Neuronal stem cell (in vitro differentiated cells): ENCODE measurements at regions not wholly inside any gene's neighbourhood (a gene's known extent, or its start where the extent isn't known, plus 50 kb on each side); places are given as distances from the start of the nearest gene placed in this dataset.
A peak's percentile ranks its signal among the peaks of the same experiment; 100 is the strongest.

Source experiments
- DNase-seq: peaks from one replicate; pipeline ENCODE4 v3.0.0-alpha.2; 2013; ENCODE audit warnings: low spot score
- H2AFZ ChIP-seq: one replicate; pipeline ENCODE4 v1.6.1; 2013; ENCODE audit warnings: mild to moderate bottlenecking, low read length, inconsistent platforms
- H2AK5ac ChIP-seq: 2 replicates; pipeline ENCODE4 v1.6.1; 2013; ENCODE audit warnings: low read depth, mild to moderate bottlenecking, inconsistent platforms, low read length, moderate library complexity, mixed read lengths
- H2BK120ac ChIP-seq: 2 replicates; pipeline ENCODE4 v1.6.1; 2013; ENCODE audit warnings: low read depth, mild to moderate bottlenecking, inconsistent platforms, low read length, moderate library complexity, mixed read lengths
- H2BK12ac ChIP-seq: one replicate; pipeline ENCODE4 v1.6.1; 2013; ENCODE audit warnings: low read length, inconsistent platforms
- H2BK15ac ChIP-seq: 2 replicates; pipeline ENCODE4 v1.6.1; 2013; ENCODE audit warnings: mild to moderate bottlenecking, low read length, inconsistent platforms, mixed read lengths
- H2BK5ac ChIP-seq: one replicate; pipeline ENCODE4 v1.6.1; 2013; ENCODE audit warnings: inconsistent platforms, mild to moderate bottlenecking, low read length, moderate library complexity
- H3K14ac ChIP-seq: one replicate; pipeline ENCODE4 v1.6.1; 2013; ENCODE audit warnings: low read length, inconsistent platforms
- H3K18ac ChIP-seq: 2 replicates; pipeline ENCODE4 v1.6.1; 2013; ENCODE audit warnings: low read length, inconsistent platforms
- H3K23ac ChIP-seq: 2 replicates; pipeline ENCODE4 v1.6.1; 2013; ENCODE audit warnings: low read depth, mild to moderate bottlenecking, mixed read lengths, low read length, inconsistent platforms; ENCODE audit not compliant: poor library complexity
- H3K27ac ChIP-seq: replicated peaks from 3 replicates; pipeline ENCODE4 v1.5.1; 2013; ENCODE audit warnings: low read length, inconsistent platforms
- H3K27me3 ChIP-seq, 3 experiments: 2 replicates each; pipeline ENCODE4 v1.6.1; 2013; ENCODE audit warnings: low read length in 3 of 3, mild to moderate bottlenecking in 2 of 3, inconsistent platforms in 1 of 3, low read depth in 1 of 3, mixed read lengths in 1 of 3, moderate library complexity in 1 of 3; ENCODE audit not compliant: control insufficient read depth in 3 of 3, insufficient read depth in 3 of 3
- H3K36me3 ChIP-seq, 2 donors: replicated peaks in 1 of 2; 2 replicates each; pipeline ENCODE4 v1.6.1; 2013; ENCODE audit warnings: low read length in 2 of 2; ENCODE audit not compliant: control insufficient read depth in 2 of 2, insufficient read depth in 2 of 2
- H3K4ac ChIP-seq: 2 replicates; pipeline ENCODE4 v1.6.1; 2013; ENCODE audit warnings: inconsistent platforms, mild to moderate bottlenecking, low read length, moderate library complexity
- H3K4me1 ChIP-seq, 2 donors: 1 replicate in 1 of 2; 2 replicates in 1 of 2; pipeline ENCODE4 v1.6.1; 2013; ENCODE audit warnings: low read length in 2 of 2, low read depth in 1 of 2; ENCODE audit not compliant: control insufficient read depth in 2 of 2, insufficient read depth in 1 of 2
- H3K4me2 ChIP-seq: one replicate; pipeline ENCODE4 v1.6.1; 2013; ENCODE audit warnings: mild to moderate bottlenecking, low read length, inconsistent platforms; ENCODE audit not compliant: insufficient read depth, poor library complexity, severe bottlenecking
- H3K4me3 ChIP-seq, 2 donors: 2 replicates each; pipeline ENCODE4 v1.5.1; 2013; ENCODE audit warnings: low read length in 2 of 2, mild to moderate bottlenecking in 2 of 2, inconsistent platforms in 1 of 2, moderate library complexity in 1 of 2
- H3K79me1 ChIP-seq: one replicate; pipeline ENCODE4 v1.6.1; 2013; ENCODE audit warnings: low read depth, mild to moderate bottlenecking, inconsistent platforms, low read length, moderate library complexity
- H3K9ac ChIP-seq: one replicate; pipeline ENCODE4 v1.6.1; 2013; ENCODE audit warnings: mild to moderate bottlenecking, low read depth, low read length, inconsistent platforms; ENCODE audit not compliant: poor library complexity
- H3K9me3 ChIP-seq, 2 donors: replicated peaks in 1 of 2; 2 replicates each; pipeline versions ENCODE3 to v1.6.1; 2013; ENCODE audit warnings: low read length in 2 of 2, mild to moderate bottlenecking in 2 of 2, inconsistent platforms in 1 of 2, low read depth in 1 of 2, mixed read lengths in 1 of 2, moderate library complexity in 1 of 2; ENCODE audit not compliant: control insufficient read depth in 2 of 2, insufficient read depth in 1 of 2
- H4K8ac ChIP-seq: one replicate; pipeline ENCODE4 v1.6.1; 2013; ENCODE audit warnings: low read depth, mild to moderate bottlenecking, inconsistent platforms, low read length, moderate library complexity
- H4K91ac ChIP-seq: one replicate; pipeline ENCODE4 v1.6.1; 2013; ENCODE audit warnings: low read length, low read depth, mild to moderate bottlenecking, inconsistent platforms; ENCODE audit not compliant: poor library complexity
- WGBS, 2 donors: extraction: QIAGEN DNeasy Blood & Tissue Kit; methylation state at CpG; one replicate each; pipeline ENCODE4 v1.1.7; 2013; ENCODE audit warnings: missing lambda C conversion rate in 2 of 2, mixed read lengths in 1 of 2; ENCODE audit not compliant: insufficient read length in 2 of 2, insufficient replicate concordance in 1 of 2; ENCODE audit errors: extremely low coverage in 2 of 2; 5-methylcytosine and 5-hydroxymethylcytosine counted together

- DNase-seq, result no peak
- Histone ChIP-seq H3K27me3 (no peaks in the 10 kb centered on the region), H3K79me1 (no peaks in the 10 kb centered on the region), H2BK5ac (no peak overlapping the region), H4K91ac (no peak overlapping the region), H3K27ac (no peak overlapping the region), H3K4ac (no peak overlapping the region), H3K9ac (no peak overlapping the region), H3K4me3 (no peak overlapping the region), H3K14ac (no peak overlapping the region), H2BK15ac (no peak overlapping the region), H3K4me2 (no peak overlapping the region), H3K9me3 (no peaks in the 10 kb centered on the region), H3K4me1 (peaks cover 0 to 3% of the 10 kb centered on the region in 2 donors), H4K8ac (peak overlapping the region; percentile 70), H2BK120ac (no peak overlapping the region), H2AFZ (no peak overlapping the region), H3K36me3 (no peaks in the 10 kb centered on the region), H3K23ac (peak overlapping the region; percentile 36), H2AK5ac (no peak overlapping the region), H2BK12ac (peak overlapping the region; percentile 64), H3K18ac (peak overlapping the region; percentile 84)
- no CpG with 5 or more reads among the region's 5 CpGs for WGBS, 2 donors
These were observed 287.0 kb upstream of the IGFBP3 start for GRCh38 chr7:46207931-46208634.

DNA sequence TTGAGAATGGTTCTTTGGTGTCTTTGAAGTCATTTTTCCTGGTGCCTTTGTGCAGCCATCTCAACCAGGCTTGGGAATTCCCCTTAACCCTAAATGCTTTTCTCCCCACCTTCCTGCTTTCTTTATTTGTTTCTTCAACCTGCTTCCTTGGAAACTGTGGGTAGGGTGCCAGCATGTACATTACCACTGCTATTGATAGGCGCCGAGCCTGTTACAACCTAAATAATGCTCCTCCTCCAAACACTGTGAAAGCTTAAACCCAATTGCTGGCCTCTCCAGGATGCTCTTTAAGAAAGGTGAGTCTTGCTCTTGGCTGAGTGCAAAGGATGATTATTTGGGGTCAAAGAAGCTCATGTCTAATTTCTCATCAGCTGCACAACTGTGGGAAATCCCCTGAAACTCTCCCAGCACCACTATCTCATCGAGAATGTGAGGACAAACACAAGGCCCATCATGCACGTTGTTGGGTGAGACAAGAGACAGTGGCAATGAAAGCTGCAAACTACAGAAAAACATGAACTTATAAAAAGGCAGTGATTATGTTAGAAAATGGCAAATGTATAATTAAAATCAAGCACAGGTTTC is 285.5 kb upstream of the IGFBP3 start:
- Histone ChIP-seq H3K27me3 (no peaks in the 10 kb centered on the region), H3K18ac (no peak overlapping the region), H3K4me3 (no peak overlapping the region), H2AFZ (no peak overlapping the region), H3K4me2 (no peak overlapping the region), H3K23ac (no peak overlapping the region), H3K4me1 (peaks cover 0 to 3% of the 10 kb centered on the region in 2 donors), H3K27ac (no peak overlapping the region), H2BK120ac (peak overlapping the region; percentile 8), H3K36me3 (no peaks in the 10 kb centered on the region), H3K4ac (no peak overlapping the region), H2BK15ac (no peak overlapping the region), H3K79me1 (no peaks in the 10 kb centered on the region), H4K91ac (no peak overlapping the region), H3K14ac (no peak overlapping the region), H3K9me3 (no peaks in the 10 kb centered on the region), H2BK5ac (no peak overlapping the region), H2BK12ac (no peak overlapping the region), H3K9ac (no peak overlapping the region), H2AK5ac (no peak overlapping the region), H4K8ac (no peak overlapping the region)
- no CpG with 5 or more reads among the region's 4 CpGs for WGBS, 2 donors
- DNase-seq, result no peak

- Histone ChIP-seq H2BK12ac (no peak overlapping the region), H4K91ac (no peak overlapping the region), H3K14ac (no peak overlapping the region), H3K27me3 (no peaks in the 10 kb centered on the region), H3K9ac (no peak overlapping the region), H3K23ac (no peak overlapping the region), H3K18ac (no peak overlapping the region), H2BK120ac (no peak overlapping the region), H3K4me3 (no peak overlapping the region), H3K4me2 (no peak overlapping the region), H4K8ac (no peak overlapping the region), H3K79me1 (no peaks in the 10 kb centered on the region), H3K4me1 (peaks cover 0 to 3% of the 10 kb centered on the region in 2 donors), H2AK5ac (no peak overlapping the region), H2BK5ac (no peak overlapping the region), H3K9me3 (no peaks in the 10 kb centered on the region), H2BK15ac (no peak overlapping the region), H2AFZ (no peak overlapping the region), H3K4ac (no peak overlapping the region), H3K27ac (no peak overlapping the region), H3K36me3 (no peaks in the 10 kb centered on the region)
- WGBS, 2 donors, result no CpG with 5 or more reads among the region's 5 CpGs
- DNase-seq, result no peak
These were observed 284.4 kb upstream of the IGFBP3 start for GRCh38 chr7:46205478-46205877.

- Histone ChIP-seq H3K27ac (no peak overlapping the region), H3K9me3 (no peaks in the 10 kb centered on the region), H3K4ac (no peak overlapping the region), H3K4me3 (no peak overlapping the region), H3K36me3 (no peaks in the 10 kb centered on the region), H2BK12ac (no peak overlapping the region), H3K4me2 (no peak overlapping the region), H2BK15ac (no peak overlapping the region), H4K91ac (no peak overlapping the region), H3K27me3 (no peaks in the 10 kb centered on the region), H3K4me1 (peaks cover 0 to 3% of the 10 kb centered on the region in 2 donors), H3K14ac (no peak overlapping the region), H3K79me1 (no peaks in the 10 kb centered on the region), H3K9ac (no peak overlapping the region), H3K23ac (no peak overlapping the region), H2BK5ac (no peak overlapping the region), H4K8ac (peak overlapping the region; percentile 52), H3K18ac (peak overlapping the region; percentile 45), H2BK120ac (no peak overlapping the region), H2AK5ac (no peak overlapping the region), H2AFZ (no peak overlapping the region)
- WGBS, 2 donors, result no CpG with 5 or more reads among the region's 7 CpGs
- DNase-seq, result no peak
These were observed 282.9 kb upstream of the IGFBP3 start for GRCh38 chr7:46203926-46204325.
